ENCODE measurements at regions not wholly inside any gene's neighbourhood (a gene's known extent, or its start where the extent isn't known, plus 50 kb on each side); places are given as distances from the start of the nearest gene placed in this dataset.

DNA sequence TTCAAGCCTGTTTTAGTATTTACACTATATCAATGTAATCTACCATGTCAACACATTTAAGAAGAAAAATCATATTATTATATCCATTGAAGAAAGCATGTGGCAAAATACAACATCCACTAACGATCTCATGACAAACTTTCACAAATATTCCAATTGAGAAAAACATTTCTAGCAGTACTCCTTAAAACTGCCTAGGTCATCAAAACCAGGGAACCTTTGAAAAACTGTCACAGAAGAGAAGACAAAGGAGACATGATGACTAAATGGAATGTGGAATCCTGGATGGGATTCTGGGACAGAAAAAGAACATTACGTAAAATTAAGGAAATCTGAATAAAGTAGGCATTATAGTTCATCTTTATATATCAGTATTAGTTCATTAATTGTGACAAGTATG is 1091.3 kb upstream of the CDH6 start:
- Histone ChIP-seq H3K4me3 (no peak overlapping the region), H3K27me3 (ENCODE audit: insufficient read depth) (no peaks in the 10 kb centered on the region), H3K27ac (ENCODE audit: low read depth) (no peak overlapping the region), H3K9me2 (ENCODE audit: insufficient read depth) (no peaks in the 10 kb centered on the region), H3F3A (replicated peaks; ENCODE audit: low read depth) (no peaks in the 10 kb centered on the region), H3K4me2 (no peak overlapping the region), H3K4me1 (ENCODE audit: insufficient read depth) (peaks cover 17% of the 10 kb centered on the region), H2AFZ (no peak overlapping the region), H4K20me1 (replicated peaks; ENCODE audit: insufficient read depth) (no peaks in the 10 kb centered on the region), H3K36me3 (ENCODE audit: insufficient read depth) (no peaks in the 10 kb centered on the region), H3K79me2 (replicated peaks; ENCODE audit: insufficient read depth) (no peaks in the 10 kb centered on the region)
- H3K27ac Mint-ChIP-seq = no peak overlapping the region
- TF ChIP-seq, protein P1, sequence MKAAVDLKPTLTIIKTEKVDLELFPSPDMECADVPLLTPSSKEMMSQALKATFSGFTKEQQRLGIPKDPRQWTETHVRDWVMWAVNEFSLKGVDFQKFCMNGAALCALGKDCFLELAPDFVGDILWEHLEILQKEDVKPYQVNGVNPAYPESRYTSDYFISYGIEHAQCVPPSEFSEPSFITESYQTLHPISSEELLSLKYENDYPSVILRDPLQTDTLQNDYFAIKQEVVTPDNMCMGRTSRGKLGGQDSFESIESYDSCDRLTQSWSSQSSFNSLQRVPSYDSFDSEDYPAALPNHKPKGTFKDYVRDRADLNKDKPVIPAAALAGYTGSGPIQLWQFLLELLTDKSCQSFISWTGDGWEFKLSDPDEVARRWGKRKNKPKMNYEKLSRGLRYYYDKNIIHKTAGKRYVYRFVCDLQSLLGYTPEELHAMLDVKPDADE (IDR thresholded peaks at IDR 0.05) = no peak
- TF ChIP-seq CREB1 (CRISPR knock-in tag; IDR thresholded peaks at IDR 0.05; ENCODE audit: low read depth) (no peak), POLR2AphosphoS5 (IDR thresholded peaks at IDR 0.05; ENCODE audit: low read depth) (no peak), ZNF114 (CRISPR knock-in tag; IDR thresholded peaks at IDR 0.05) (no peak), ZNF331 (CRISPR knock-in tag; IDR thresholded peaks at IDR 0.05; ENCODE audit: low read depth) (no peak), EZH2phosphoT487 (IDR thresholded peaks at IDR 0.05; ENCODE audit: unreplicated experiment) (no peak)
- TF ChIP-seq, protein P2, sequence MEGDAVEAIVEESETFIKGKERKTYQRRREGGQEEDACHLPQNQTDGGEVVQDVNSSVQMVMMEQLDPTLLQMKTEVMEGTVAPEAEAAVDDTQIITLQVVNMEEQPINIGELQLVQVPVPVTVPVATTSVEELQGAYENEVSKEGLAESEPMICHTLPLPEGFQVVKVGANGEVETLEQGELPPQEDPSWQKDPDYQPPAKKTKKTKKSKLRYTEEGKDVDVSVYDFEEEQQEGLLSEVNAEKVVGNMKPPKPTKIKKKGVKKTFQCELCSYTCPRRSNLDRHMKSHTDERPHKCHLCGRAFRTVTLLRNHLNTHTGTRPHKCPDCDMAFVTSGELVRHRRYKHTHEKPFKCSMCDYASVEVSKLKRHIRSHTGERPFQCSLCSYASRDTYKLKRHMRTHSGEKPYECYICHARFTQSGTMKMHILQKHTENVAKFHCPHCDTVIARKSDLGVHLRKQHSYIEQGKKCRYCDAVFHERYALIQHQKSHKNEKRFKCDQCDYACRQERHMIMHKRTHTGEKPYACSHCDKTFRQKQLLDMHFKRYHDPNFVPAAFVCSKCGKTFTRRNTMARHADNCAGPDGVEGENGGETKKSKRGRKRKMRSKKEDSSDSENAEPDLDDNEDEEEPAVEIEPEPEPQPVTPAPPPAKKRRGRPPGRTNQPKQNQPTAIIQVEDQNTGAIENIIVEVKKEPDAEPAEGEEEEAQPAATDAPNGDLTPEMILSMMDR (conservative IDR thresholded peaks at IDR 0.05; ENCODE audit: low read depth in 2 of 2) = no peak
- TF ChIP-seq, protein P3, sequence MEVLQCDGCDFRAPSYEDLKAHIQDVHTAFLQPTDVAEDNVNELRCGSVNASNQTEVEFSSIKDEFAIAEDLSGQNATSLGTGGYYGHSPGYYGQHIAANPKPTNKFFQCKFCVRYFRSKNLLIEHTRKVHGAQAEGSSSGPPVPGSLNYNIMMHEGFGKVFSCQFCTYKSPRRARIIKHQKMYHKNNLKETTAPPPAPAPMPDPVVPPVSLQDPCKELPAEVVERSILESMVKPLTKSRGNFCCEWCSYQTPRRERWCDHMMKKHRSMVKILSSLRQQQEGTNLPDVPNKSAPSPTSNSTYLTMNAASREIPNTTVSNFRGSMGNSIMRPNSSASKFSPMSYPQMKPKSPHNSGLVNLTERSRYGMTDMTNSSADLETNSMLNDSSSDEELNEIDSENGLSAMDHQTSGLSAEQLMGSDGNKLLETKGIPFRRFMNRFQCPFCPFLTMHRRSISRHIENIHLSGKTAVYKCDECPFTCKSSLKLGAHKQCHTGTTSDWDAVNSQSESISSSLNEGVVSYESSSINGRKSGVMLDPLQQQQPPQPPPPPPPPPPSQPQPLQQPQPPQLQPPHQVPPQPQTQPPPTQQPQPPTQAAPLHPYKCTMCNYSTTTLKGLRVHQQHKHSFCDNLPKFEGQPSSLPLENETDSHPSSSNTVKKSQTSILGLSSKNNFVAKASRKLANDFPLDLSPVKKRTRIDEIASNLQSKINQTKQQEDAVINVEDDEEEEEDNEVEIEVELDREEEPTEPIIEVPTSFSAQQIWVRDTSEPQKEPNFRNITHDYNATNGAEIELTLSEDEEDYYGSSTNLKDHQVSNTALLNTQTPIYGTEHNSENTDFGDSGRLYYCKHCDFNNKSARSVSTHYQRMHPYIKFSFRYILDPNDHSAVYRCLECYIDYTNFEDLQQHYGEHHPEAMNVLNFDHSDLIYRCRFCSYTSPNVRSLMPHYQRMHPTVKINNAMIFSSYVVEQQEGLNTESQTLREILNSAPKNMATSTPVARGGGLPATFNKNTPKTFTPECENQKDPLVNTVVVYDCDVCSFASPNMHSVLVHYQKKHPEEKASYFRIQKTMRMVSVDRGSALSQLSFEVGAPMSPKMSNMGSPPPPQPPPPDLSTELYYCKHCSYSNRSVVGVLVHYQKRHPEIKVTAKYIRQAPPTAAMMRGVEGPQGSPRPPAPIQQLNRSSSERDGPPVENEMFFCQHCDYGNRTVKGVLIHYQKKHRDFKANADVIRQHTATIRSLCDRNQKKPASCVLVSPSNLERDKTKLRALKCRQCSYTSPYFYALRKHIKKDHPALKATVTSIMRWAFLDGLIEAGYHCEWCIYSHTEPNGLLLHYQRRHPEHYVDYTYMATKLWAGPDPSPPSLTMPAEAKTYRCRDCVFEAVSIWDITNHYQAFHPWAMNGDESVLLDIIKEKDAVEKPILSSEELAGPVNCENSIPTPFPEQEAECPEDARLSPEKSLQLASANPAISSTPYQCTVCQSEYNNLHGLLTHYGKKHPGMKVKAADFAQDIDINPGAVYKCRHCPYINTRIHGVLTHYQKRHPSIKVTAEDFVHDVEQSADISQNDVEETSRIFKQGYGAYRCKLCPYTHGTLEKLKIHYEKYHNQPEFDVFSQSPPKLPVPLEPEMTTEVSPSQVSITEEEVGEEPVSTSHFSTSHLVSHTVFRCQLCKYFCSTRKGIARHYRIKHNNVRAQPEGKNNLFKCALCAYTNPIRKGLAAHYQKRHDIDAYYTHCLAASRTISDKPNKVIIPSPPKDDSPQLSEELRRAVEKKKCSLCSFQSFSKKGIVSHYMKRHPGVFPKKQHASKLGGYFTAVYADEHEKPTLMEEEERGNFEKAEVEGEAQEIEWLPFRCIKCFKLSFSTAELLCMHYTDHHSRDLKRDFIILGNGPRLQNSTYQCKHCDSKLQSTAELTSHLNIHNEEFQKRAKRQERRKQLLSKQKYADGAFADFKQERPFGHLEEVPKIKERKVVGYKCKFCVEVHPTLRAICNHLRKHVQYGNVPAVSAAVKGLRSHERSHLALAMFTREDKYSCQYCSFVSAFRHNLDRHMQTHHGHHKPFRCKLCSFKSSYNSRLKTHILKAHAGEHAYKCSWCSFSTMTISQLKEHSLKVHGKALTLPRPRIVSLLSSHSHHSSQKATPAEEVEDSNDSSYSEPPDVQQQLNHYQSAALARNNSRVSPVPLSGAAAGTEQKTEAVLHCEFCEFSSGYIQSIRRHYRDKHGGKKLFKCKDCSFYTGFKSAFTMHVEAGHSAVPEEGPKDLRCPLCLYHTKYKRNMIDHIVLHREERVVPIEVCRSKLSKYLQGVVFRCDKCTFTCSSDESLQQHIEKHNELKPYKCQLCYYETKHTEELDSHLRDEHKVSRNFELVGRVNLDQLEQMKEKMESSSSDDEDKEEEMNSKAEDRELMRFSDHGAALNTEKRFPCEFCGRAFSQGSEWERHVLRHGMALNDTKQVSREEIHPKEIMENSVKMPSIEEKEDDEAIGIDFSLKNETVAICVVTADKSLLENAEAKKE (CRISPR knock-in tag; IDR thresholded peaks at IDR 0.05) = no peak
- no peak for ATAC-seq
- H3K36me3 Mint-ChIP-seq (ENCODE audit: low read depth) = no peaks in the 10 kb centered on the region; the same call in 2 of the 3 replicates
- H3K27me3 Mint-ChIP-seq (ENCODE audit: insufficient read depth, low read depth, poor library complexity) = peaks cover 2% of the 10 kb centered on the region
- H3K4me3 Mint-ChIP-seq = no peak overlapping the region
- DNase-seq (ENCODE audit: low spot score) = no peak
- H3K4me1 Mint-ChIP-seq = peaks cover 15% of the 10 kb centered on the region
- H3K9me3 Mint-ChIP-seq = no peaks in the 10 kb centered on the region

All from GM23338 (cell line).